Activated CD4-positive, alpha-beta T cell treated with anti-CD3 and anti-CD28 coated beads for 36 hours (primary cell): ENCODE measurements at regions not wholly inside any gene's neighbourhood (a gene's known extent, or its start where the extent isn't known, plus 50 kb on each side); places are given as distances from the start of the nearest gene placed in this dataset.

Experiments
- ATAC-seq: fragments of 200-7000 bp; cut with Tn5 transposase; one replicate; pipeline ENCODE4 v1.10.0; 2021; ENCODE audit warnings: mild to moderate bottlenecking, moderate library complexity
- CTCF ChIA-PET: fragments of 350-600 bp; sonication (Branson Sonifier 250); formaldehyde crosslinking; loops from one replicate; lab custom pipeline; 2021; ENCODE audit warnings: antibody characterized with exemption; lab: Charles Lee
- POLR2A ChIA-PET: fragments of 350-600 bp; sonication (Branson Sonifier 250); formaldehyde crosslinking; loops from one replicate; lab custom pipeline; 2021; ENCODE audit warnings: antibody characterized with exemption, inconsistent platforms; lab: Charles Lee
- DNase-seq: peaks from one replicate; pipeline ENCODE4 v3.0.0-alpha.2; 2020
- H3K27ac Mint-ChIP-seq: one replicate; pipeline ENCODE4 v1.8.0; 2021; ENCODE audit warnings: mixed read lengths
- H3K27me3 Mint-ChIP-seq: one replicate; pipeline ENCODE4 v1.8.0; 2021; ENCODE audit warnings: mixed read lengths
- H3K36me3 Mint-ChIP-seq: one replicate; pipeline ENCODE4 v1.8.0; 2021; ENCODE audit warnings: low read depth, mixed read lengths
- H3K4me1 Mint-ChIP-seq: one replicate; pipeline ENCODE4 v1.8.0; 2021; ENCODE audit warnings: mixed read lengths
- H3K4me3 Mint-ChIP-seq: one replicate; pipeline ENCODE4 v1.8.0; 2021; ENCODE audit warnings: mild to moderate bottlenecking, moderate library complexity, mixed read lengths
- H3K9me3 Mint-ChIP-seq: one replicate; pipeline ENCODE4 v1.8.0; 2021; ENCODE audit warnings: low read depth, mixed read lengths
- intact Hi-C, 2 experiments: fragments of 100-400 bp; cut with DNase I in 1 of 2; cut with micrococcal nuclease in 1 of 2; formaldehyde crosslinking; loops; one replicate each; pipeline versions ENCODE4 v1.14.2 to v1.15.1; 2022 to 2024; cut with DNase I, micrococcal nuclease

DNA sequence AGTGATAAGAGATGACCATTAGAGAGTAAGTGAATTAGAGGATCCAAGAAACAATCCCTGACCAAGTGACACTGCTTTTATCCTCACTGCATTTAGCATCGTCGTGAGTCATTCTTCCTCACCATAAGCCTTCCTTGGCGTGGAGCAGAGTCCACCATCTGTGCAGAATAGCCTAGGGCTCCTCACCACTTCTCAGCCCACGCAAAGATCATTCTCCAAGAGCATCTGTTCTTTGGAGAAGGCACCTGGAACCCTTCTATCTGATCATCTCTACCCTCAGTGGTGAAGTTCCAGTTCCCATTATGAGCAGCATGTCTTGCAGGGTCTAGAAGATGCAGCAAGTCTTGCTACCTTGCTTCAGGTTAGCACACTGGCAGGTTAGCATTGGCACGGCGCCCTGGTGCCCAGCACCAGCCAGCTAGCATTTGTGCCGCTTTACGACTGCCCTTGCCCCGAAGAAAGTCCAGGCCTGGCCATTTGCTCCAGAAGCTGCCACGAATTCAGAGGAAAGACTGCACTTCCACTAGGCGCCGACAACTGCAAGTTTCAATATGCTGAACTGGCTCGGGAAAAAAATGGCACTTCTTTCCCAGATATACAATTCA, 225.8 kb downstream of the TTC32 start:
- Mint-ChIP-seq H3K4me1 (no peaks in the 10 kb centered on the region), H3K4me3 (no peak overlapping the region), H3K9me3 (no peaks in the 10 kb centered on the region), H3K36me3 (no peaks in the 10 kb centered on the region), H3K27ac (no peak overlapping the region), H3K27me3 (peaks cover 5% of the 10 kb centered on the region)
- POLR2A ChIA-PET: no interaction called here
- CTCF ChIA-PET: no interaction called here
- intact Hi-C loops: no loop called here
- no peak for ATAC-seq
- DNase-seq: no peak

DNA sequence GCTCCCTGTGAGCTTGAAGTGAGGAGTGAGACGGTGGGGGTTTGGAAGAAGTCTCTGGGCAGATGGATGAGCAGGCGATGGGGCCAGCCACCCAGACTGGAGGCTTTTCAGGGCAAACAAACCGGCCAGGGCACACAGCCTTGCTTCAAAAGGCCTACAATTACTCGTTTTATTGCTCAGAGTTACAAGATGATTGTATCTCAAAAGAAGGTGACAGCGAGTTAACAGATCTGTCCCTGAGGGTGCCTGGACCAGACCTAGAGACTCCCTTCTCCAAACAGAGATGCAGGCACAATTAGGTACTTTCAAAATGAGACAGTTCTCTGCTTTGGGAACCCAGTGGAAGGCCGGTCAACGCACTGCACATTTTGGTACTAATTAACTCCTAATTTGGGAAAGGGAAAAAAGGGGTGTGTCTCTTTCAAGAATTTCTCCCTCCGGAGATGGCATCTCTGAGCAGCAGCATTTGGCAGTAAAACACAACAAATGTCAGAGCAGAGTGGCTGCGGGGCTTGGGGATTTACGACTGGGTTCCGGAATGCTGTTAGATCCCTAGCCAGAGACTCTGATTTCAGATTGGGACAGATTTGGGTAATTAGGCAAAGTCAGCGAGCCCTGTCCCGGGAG, 226.7 kb downstream of the TTC32 start:
- no peaks in the 10 kb centered on the region for H3K36me3 Mint-ChIP-seq
- no peaks in the 10 kb centered on the region for H3K9me3 Mint-ChIP-seq
- intact Hi-C loops: no loop called here
- no peak overlapping the region for H3K27ac Mint-ChIP-seq
- CTCF ChIA-PET: no interaction called here
- H3K27me3 Mint-ChIP-seq: peaks cover 7% of the 10 kb centered on the region
- no peak for DNase-seq
- H3K4me1 Mint-ChIP-seq: no peaks in the 10 kb centered on the region
- POLR2A ChIA-PET: no interaction called here
- no peak for ATAC-seq
- no peak overlapping the region for H3K4me3 Mint-ChIP-seq

DNA sequence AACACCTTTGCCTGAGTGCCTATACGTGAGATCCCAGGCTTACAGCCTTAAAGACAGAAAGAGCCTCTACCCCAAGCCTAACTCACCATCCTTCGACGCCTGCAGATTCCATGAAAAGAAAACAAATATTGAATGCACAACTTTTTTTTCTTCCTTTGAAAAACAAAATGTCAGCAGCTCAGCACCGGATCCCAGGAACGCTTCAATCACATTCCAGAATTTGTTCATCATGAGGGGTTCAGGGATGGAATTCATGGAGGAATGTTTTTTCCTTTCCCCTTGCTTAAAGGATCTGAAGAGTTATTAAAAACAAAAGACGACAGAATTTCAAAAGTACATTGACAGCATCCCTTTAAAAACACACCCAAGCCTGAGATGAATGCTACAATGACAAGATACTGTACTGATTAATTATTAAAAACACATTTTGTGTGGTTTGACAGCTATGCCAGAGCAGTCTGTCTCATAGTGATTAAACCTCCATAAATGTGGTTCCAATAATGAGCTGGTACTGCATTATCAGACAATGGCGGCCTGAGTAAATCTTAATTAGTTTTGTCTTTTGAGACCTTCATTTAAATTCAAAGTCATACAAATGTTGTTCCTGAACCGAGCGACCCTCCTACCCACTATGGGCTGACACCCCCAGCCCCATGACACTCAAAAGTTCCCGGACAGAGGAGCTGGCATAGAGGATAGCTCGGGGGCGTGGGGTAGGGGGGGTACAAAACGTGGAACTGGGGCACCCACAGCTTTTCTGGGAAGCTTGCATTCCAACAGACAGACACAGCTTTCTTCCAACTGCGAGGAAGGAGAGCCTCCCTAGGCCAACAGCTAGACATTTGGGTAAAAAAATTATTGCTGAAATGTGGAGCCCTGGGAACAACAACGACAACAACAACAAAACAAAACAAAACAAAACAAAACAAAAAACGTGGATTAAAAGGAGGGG, 227.5 kb downstream of the TTC32 start:
- H3K9me3 Mint-ChIP-seq: no peaks in the 10 kb centered on the region
- no peak overlapping the region for H3K27ac Mint-ChIP-seq
- H3K27me3 Mint-ChIP-seq: peaks cover 9% of the 10 kb centered on the region
- ChIA-PET POLR2A (no interaction called here), CTCF (no interaction called here)
- no peaks in the 10 kb centered on the region for H3K36me3 Mint-ChIP-seq
- intact Hi-C loops: no loop called here
- H3K4me1 Mint-ChIP-seq: no peaks in the 10 kb centered on the region
- DNase-seq (no peak), ATAC-seq (no peak)
- no peak overlapping the region for H3K4me3 Mint-ChIP-seq

DNA sequence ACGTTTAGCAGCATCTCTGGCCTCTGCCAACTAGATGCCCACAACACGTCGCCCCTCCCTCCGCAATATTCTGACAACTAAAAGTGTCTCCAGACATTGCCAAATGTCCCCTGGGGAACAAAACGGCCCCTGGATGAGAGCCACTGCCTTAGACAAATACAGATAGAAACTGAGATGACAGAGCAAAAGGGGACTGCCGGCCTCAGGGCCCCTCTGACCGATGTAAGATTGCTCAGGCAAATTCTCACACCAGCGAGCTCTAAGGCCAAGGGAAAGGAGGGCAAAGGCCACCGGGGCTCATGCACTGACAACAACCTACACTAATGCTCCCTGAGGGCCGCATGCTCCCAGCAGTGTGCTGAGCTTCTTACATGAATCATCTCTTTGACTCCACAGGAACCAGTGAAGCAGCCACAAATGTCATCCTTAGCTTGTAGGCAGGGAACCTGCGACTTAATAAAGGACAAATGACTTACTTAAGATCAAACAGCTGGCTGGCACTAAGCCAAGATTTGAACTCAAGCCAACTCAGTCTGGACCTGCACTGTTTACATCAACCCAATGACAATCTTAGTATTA, 228.5 kb downstream of the TTC32 start:
- no peak for ATAC-seq
- POLR2A ChIA-PET: no interaction called here
- Mint-ChIP-seq H3K27ac (no peak overlapping the region), H3K4me3 (no peak overlapping the region), H3K36me3 (no peaks in the 10 kb centered on the region), H3K9me3 (no peaks in the 10 kb centered on the region), H3K27me3 (peaks cover 15% of the 10 kb centered on the region), H3K4me1 (no peaks in the 10 kb centered on the region)
- CTCF ChIA-PET: no interaction called here
- intact Hi-C loops: no loop called here
- DNase-seq: no peak

DNA sequence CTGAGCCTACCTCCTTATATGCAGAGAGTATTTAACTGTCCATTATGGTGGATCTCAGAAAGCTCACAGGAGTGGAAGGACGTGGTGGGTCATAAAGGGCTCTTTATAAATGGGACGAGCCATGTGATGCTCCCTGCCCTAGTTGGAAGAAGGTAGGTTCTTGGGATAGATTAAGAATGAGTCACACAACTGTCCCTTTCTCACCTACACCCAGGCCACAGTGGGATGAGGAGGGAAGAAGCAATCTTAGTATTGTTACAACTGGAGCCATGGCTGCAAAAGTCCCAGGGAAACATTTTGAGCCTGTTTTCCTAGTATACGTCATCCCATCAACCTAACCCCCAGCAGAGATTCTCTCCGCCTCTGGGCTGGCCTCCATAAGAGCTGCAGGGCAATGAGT, 229.9 kb downstream of the TTC32 start:
- H3K4me1 Mint-ChIP-seq: no peaks in the 10 kb centered on the region
- no peak overlapping the region for H3K4me3 Mint-ChIP-seq
- peaks cover 16% of the 10 kb centered on the region for H3K27me3 Mint-ChIP-seq
- ChIA-PET CTCF (no interaction called here), POLR2A (no interaction called here)
- H3K9me3 Mint-ChIP-seq: no peaks in the 10 kb centered on the region
- ATAC-seq (no peak), DNase-seq (no peak)
- intact Hi-C loops: no loop called here
- H3K36me3 Mint-ChIP-seq: no peaks in the 10 kb centered on the region
- H3K27ac Mint-ChIP-seq: no peak overlapping the region

DNA sequence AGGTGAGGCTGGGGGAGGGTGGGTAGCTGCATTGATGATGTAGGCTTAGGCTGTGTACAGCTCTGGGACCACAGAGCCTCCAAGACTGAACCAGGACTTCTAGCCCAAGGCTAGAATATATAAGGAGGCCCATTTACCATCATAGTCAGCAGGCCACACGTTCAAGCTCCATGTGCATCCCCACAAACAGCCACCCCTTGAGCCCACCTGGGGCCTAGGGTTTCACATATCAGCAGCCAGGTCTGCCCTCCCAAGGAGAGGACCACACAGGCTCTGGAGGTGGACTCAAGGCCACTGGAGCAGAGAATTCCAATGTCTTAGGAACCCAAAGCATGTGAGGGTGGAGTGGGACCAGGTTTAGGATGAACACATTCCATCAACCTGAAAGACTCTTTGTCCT, 230.5 kb downstream of the TTC32 start:
- intact Hi-C loops: no loop called here
- CTCF ChIA-PET: no interaction called here

DNA sequence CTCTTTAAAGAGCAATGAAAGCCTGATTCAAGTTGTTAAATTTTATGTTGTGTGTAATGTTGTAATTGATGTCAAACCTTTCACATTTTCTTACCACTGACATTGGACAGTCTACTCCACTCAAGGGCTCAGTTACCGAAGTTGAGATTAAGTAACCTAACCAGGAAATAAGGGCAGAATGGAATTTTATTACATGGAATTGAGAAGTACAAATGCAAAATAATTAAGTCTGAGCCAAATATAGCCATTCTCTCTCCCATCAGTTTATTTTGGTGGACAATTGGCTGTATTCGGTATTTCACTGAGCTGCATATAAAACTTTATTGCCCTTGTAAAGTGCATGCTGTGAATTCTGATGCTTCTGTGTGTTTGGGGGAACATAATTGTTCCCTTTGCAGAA, 231.5 kb downstream of the TTC32 start:
- intact Hi-C loops: no loop called here
- ATAC-seq: no peak
- Mint-ChIP-seq H3K4me3 (no peak overlapping the region), H3K36me3 (no peaks in the 10 kb centered on the region), H3K9me3 (no peaks in the 10 kb centered on the region), H3K4me1 (no peaks in the 10 kb centered on the region), H3K27me3 (peaks cover 13% of the 10 kb centered on the region), H3K27ac (no peak overlapping the region)
- ChIA-PET CTCF (interaction anchor here (0.7 kb wide), 1 partner anchor 1300 kb away, joined by 3 read pairs; no protein-coding TSS in a partner anchor), POLR2A (no interaction called here)
- no peak for DNase-seq

More for the DNA sequence above, 230.5 kb downstream of the TTC32 start:
- Mint-ChIP-seq H3K27me3 (peaks cover 16% of the 10 kb centered on the region), H3K4me1 (no peaks in the 10 kb centered on the region), H3K9me3 (no peaks in the 10 kb centered on the region), H3K4me3 (no peak overlapping the region), H3K36me3 (no peaks in the 10 kb centered on the region), H3K27ac (no peak overlapping the region)
- DNase-seq (no peak), ATAC-seq (no peak)
- POLR2A ChIA-PET: no interaction called here

DNA sequence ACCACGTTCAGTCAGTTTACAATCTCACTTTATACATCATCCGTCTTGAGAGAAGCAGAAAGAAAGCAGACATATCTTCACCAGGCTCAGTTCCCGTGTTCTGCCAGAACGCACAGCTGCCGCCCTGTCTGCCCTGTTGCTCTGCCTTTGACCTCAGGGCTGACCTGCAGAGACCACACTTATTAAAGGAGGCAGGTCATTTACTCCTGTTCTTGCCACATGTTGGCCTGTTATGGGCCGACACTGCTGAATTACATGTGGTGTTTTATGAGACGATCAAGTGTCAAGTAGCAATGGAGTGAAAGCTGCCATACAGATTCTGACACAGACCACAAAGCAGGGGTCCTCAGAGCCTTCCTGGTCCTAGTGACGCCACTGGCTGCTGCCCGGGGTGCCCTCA, 232.2 kb downstream of the TTC32 start:
- intact Hi-C loops: no loop called here
- ChIA-PET CTCF (no interaction called here), POLR2A (no interaction called here)
- Mint-ChIP-seq H3K36me3 (no peaks in the 10 kb centered on the region), H3K27ac (no peak overlapping the region), H3K4me1 (no peaks in the 10 kb centered on the region), H3K9me3 (no peaks in the 10 kb centered on the region), H3K4me3 (no peak overlapping the region), H3K27me3 (peaks cover 11% of the 10 kb centered on the region)
- ATAC-seq (no peak), DNase-seq (no peak)

DNA sequence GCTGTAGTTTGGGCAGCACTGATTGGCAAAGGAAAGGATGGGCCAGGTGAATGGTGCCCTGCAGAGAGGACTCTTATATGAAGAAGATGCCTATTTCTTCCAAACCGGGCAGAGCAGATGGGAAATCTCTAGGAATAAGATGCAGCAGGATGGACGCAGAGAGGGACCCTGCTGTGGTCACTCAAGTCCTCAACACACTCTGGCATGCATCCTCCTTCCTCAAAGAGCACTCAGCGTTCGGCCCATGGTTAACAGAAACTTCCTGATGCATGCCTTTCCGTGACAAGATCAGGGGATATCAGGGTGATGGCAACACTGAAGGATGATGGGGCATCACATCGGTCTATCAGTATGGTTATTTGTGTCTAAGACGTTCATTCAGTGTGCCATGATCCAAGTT, 232.7 kb downstream of the TTC32 start:
- ChIA-PET CTCF (no interaction called here), POLR2A (no interaction called here)
- Mint-ChIP-seq H3K9me3 (no peaks in the 10 kb centered on the region), H3K4me3 (no peak overlapping the region), H3K27ac (no peak overlapping the region), H3K4me1 (no peaks in the 10 kb centered on the region), H3K36me3 (no peaks in the 10 kb centered on the region), H3K27me3 (peaks cover 11% of the 10 kb centered on the region)
- DNase-seq: no peak
- intact Hi-C loops: no loop called here
- ATAC-seq: no peak

DNA sequence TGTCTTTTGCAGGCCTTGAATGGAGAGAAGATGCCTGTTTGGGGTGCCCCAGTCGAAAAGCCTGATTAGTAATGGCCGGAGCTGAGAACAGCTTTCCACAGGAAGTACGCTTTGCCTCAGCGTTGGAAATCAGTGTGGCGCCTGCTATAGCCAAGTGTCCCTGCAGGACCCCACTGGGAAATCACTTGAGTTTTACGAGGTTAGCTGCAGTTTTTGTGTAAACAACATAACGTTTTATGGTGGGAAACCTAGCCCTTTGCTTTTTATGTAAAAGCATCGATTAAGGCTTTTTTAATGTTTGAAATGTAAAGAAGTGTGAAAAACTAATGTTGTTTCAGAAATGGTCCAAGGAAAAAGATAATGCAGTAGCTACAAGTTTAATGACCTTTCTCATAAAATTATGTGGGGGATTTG, 234.2 kb downstream of the TTC32 start:
- ATAC-seq: no peak
- Mint-ChIP-seq H3K36me3 (no peaks in the 10 kb centered on the region), H3K4me1 (no peaks in the 10 kb centered on the region), H3K27ac (no peak overlapping the region), H3K27me3 (peaks cover 15% of the 10 kb centered on the region), H3K9me3 (no peaks in the 10 kb centered on the region), H3K4me3 (no peak overlapping the region)
- intact Hi-C loops: no loop called here
- ChIA-PET POLR2A (no interaction called here), CTCF (no interaction called here)
- no peak for DNase-seq

DNA sequence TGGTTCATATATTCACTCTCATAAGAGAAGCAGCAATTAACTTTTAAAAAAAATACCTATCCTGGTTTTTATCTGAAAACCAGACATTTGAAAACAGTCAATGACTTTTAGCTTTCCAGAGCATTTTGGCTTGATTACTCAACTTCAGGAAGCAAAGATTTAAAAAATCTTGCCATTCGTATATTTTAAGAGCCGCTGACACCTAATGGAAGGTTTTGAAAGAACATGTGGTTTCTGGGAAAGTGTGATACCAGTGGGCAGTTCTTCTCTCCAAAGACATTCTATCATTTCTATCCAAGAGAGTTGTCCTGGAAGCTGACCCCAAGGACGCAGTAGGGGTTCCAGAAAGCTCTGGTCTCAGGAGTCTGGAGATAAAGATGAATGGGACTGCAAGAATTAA, 234.7 kb downstream of the TTC32 start:
- Mint-ChIP-seq H3K36me3 (no peaks in the 10 kb centered on the region), H3K4me1 (no peaks in the 10 kb centered on the region), H3K27ac (no peak overlapping the region), H3K9me3 (no peaks in the 10 kb centered on the region), H3K27me3 (peaks cover 15% of the 10 kb centered on the region), H3K4me3 (no peak overlapping the region)
- DNase-seq (no peak), ATAC-seq (no peak)
- POLR2A ChIA-PET: no interaction called here
- CTCF ChIA-PET: no interaction called here
- intact Hi-C loops: no loop called here
